T-helper 1 cell treated with Interleukin-12 subunit alpha and Interleukin-12 subunit beta and Interleukin-4 antibody, amounts not matched to agents 30 μg/mL and 1 μg/mL, for 36 hours (primary cell): ENCODE measurements at regions not wholly inside any gene's neighbourhood (a gene's known extent, or its start where the extent isn't known, plus 50 kb on each side); places are given as distances from the start of the nearest gene placed in this dataset.

Experiments
- H3K27ac Mint-ChIP-seq: one replicate; pipeline ENCODE4 v1.8.0; 2021; ENCODE audit warnings: mild to moderate bottlenecking, mixed read lengths
- H3K27me3 Mint-ChIP-seq: one replicate; pipeline ENCODE4 v1.8.0; 2021; ENCODE audit warnings: low read depth, mixed read lengths
- H3K36me3 Mint-ChIP-seq: one replicate; pipeline ENCODE4 v1.8.0; 2021; ENCODE audit warnings: low read depth, mixed read lengths
- H3K4me1 Mint-ChIP-seq: one replicate; pipeline ENCODE4 v1.8.0; 2021; ENCODE audit warnings: low read depth, mixed read lengths
- H3K4me3 Mint-ChIP-seq: one replicate; pipeline ENCODE4 v1.8.0; 2021; ENCODE audit warnings: mild to moderate bottlenecking, moderate library complexity, mixed read lengths
- H3K9me3 Mint-ChIP-seq: one replicate; pipeline ENCODE4 v1.8.0; 2021; ENCODE audit warnings: mixed read lengths

GRCh38 chr14:53350866-53351265 is 197.7 kb upstream of the DDHD1 start:
- H3K4me1 Mint-ChIP-seq = peaks cover 2% of the 10 kb centered on the region

GRCh38 chr14:53350429-53350828 is 197.3 kb upstream of the DDHD1 start:
- Mint-ChIP-seq H3K27ac (no peak overlapping the region), H3K27me3 (no peaks in the 10 kb centered on the region), H3K4me3 (no peak overlapping the region), H3K36me3 (no peaks in the 10 kb centered on the region), H3K4me1 (peaks cover under 1% of the 10 kb centered on the region), H3K9me3 (no peaks in the 10 kb centered on the region)

More at GRCh38 chr14:53350866-53351265, 197.7 kb upstream of the DDHD1 start:
- no peak overlapping the region for H3K4me3 Mint-ChIP-seq
- no peak overlapping the region for H3K27ac Mint-ChIP-seq
- no peaks in the 10 kb centered on the region for H3K9me3 Mint-ChIP-seq
- H3K27me3 Mint-ChIP-seq = no peaks in the 10 kb centered on the region
- no peaks in the 10 kb centered on the region for H3K36me3 Mint-ChIP-seq

GRCh38 chr14:53346988-53347387 is 193.9 kb upstream of the DDHD1 start:
- no peak overlapping the region for H3K27ac Mint-ChIP-seq
- H3K4me1 Mint-ChIP-seq = no peaks in the 10 kb centered on the region
- no peak overlapping the region for H3K4me3 Mint-ChIP-seq
- no peaks in the 10 kb centered on the region for H3K27me3 Mint-ChIP-seq
- no peaks in the 10 kb centered on the region for H3K36me3 Mint-ChIP-seq
- H3K9me3 Mint-ChIP-seq = no peaks in the 10 kb centered on the region

- no peaks in the 10 kb centered on the region for H3K4me1 Mint-ChIP-seq
- no peak overlapping the region for H3K27ac Mint-ChIP-seq
- no peak overlapping the region for H3K4me3 Mint-ChIP-seq
- no peaks in the 10 kb centered on the region for H3K27me3 Mint-ChIP-seq
- no peaks in the 10 kb centered on the region for H3K36me3 Mint-ChIP-seq
- H3K9me3 Mint-ChIP-seq = no peaks in the 10 kb centered on the region
Measured at GRCh38 chr14:53341324-53341723, 188.2 kb upstream of the DDHD1 start.

GRCh38 chr14:53338192-53338591 is 185.1 kb upstream of the DDHD1 start:
- Mint-ChIP-seq H3K4me1 (no peaks in the 10 kb centered on the region), H3K27me3 (no peaks in the 10 kb centered on the region), H3K9me3 (no peaks in the 10 kb centered on the region), H3K36me3 (no peaks in the 10 kb centered on the region), H3K27ac (no peak overlapping the region), H3K4me3 (no peak overlapping the region)

- Mint-ChIP-seq H3K36me3 (no peaks in the 10 kb centered on the region), H3K4me3 (no peak overlapping the region), H3K27me3 (no peaks in the 10 kb centered on the region), H3K27ac (no peak overlapping the region), H3K4me1 (no peaks in the 10 kb centered on the region), H3K9me3 (no peaks in the 10 kb centered on the region)
Measured at GRCh38 chr14:53336729-53337128, 183.6 kb upstream of the DDHD1 start.

- no peaks in the 10 kb centered on the region for H3K27me3 Mint-ChIP-seq
- H3K36me3 Mint-ChIP-seq = no peaks in the 10 kb centered on the region
- H3K27ac Mint-ChIP-seq = no peak overlapping the region
- no peak overlapping the region for H3K4me3 Mint-ChIP-seq
- no peaks in the 10 kb centered on the region for H3K9me3 Mint-ChIP-seq
- H3K4me1 Mint-ChIP-seq = no peaks in the 10 kb centered on the region
Measured at GRCh38 chr14:53333809-53334208, 180.7 kb upstream of the DDHD1 start.

GRCh38 chr14:53331921-53332320 is 178.8 kb upstream of the DDHD1 start:
- H3K4me3 Mint-ChIP-seq = no peak overlapping the region
- H3K4me1 Mint-ChIP-seq = no peaks in the 10 kb centered on the region
- no peaks in the 10 kb centered on the region for H3K36me3 Mint-ChIP-seq
- H3K9me3 Mint-ChIP-seq = no peaks in the 10 kb centered on the region
- H3K27me3 Mint-ChIP-seq = no peaks in the 10 kb centered on the region
- H3K27ac Mint-ChIP-seq = no peak overlapping the region

GRCh38 chr14:53331247-53331646 is 178.1 kb upstream of the DDHD1 start:
- H3K27me3 Mint-ChIP-seq = no peaks in the 10 kb centered on the region
- H3K36me3 Mint-ChIP-seq = no peaks in the 10 kb centered on the region
- H3K27ac Mint-ChIP-seq = no peak overlapping the region
- no peaks in the 10 kb centered on the region for H3K4me1 Mint-ChIP-seq
- no peaks in the 10 kb centered on the region for H3K9me3 Mint-ChIP-seq
- no peak overlapping the region for H3K4me3 Mint-ChIP-seq

GRCh38 chr14:53330441-53330840 is 177.3 kb upstream of the DDHD1 start:
- H3K27ac Mint-ChIP-seq = no peak overlapping the region
- H3K4me3 Mint-ChIP-seq = no peak overlapping the region
- H3K9me3 Mint-ChIP-seq = no peaks in the 10 kb centered on the region
- no peaks in the 10 kb centered on the region for H3K4me1 Mint-ChIP-seq
- no peaks in the 10 kb centered on the region for H3K27me3 Mint-ChIP-seq
- no peaks in the 10 kb centered on the region for H3K36me3 Mint-ChIP-seq

GRCh38 chr14:53328841-53329240 is 175.7 kb upstream of the DDHD1 start:
- Mint-ChIP-seq H3K4me1 (no peaks in the 10 kb centered on the region), H3K36me3 (peaks cover 1% of the 10 kb centered on the region), H3K9me3 (no peaks in the 10 kb centered on the region), H3K27me3 (no peaks in the 10 kb centered on the region), H3K4me3 (no peak overlapping the region), H3K27ac (no peak overlapping the region)

GRCh38 chr14:53327716-53328115 is 174.6 kb upstream of the DDHD1 start:
- Mint-ChIP-seq H3K36me3 (peaks cover 1% of the 10 kb centered on the region), H3K4me1 (no peaks in the 10 kb centered on the region), H3K27me3 (no peaks in the 10 kb centered on the region), H3K27ac (no peak overlapping the region), H3K9me3 (no peaks in the 10 kb centered on the region), H3K4me3 (no peak overlapping the region)

- Mint-ChIP-seq H3K4me3 (no peak overlapping the region), H3K27me3 (no peaks in the 10 kb centered on the region), H3K9me3 (peaks cover 7% of the 10 kb centered on the region), H3K36me3 (peaks cover 1% of the 10 kb centered on the region), H3K4me1 (no peaks in the 10 kb centered on the region), H3K27ac (no peak overlapping the region)
Measured at GRCh38 chr14:53325176-53325806, 172.2 kb upstream of the DDHD1 start.

GRCh38 chr14:53316504-53316903 is 163.4 kb upstream of the DDHD1 start:
- Mint-ChIP-seq H3K27me3 (no peaks in the 10 kb centered on the region), H3K4me1 (no peaks in the 10 kb centered on the region), H3K4me3 (no peak overlapping the region), H3K27ac (no peak overlapping the region), H3K9me3 (peaks cover 12% of the 10 kb centered on the region), H3K36me3 (no peaks in the 10 kb centered on the region)

- no peak overlapping the region for H3K4me3 Mint-ChIP-seq
- H3K4me1 Mint-ChIP-seq = peaks cover 11% of the 10 kb centered on the region
- H3K27me3 Mint-ChIP-seq = no peaks in the 10 kb centered on the region
- no peaks in the 10 kb centered on the region for H3K36me3 Mint-ChIP-seq
- no peak overlapping the region for H3K27ac Mint-ChIP-seq
- H3K9me3 Mint-ChIP-seq = peaks cover 18% of the 10 kb centered on the region
Measured at GRCh38 chr14:53310412-53310811, 157.3 kb upstream of the DDHD1 start.

GRCh38 chr14:53306911-53307310 is 153.8 kb upstream of the DDHD1 start:
- peaks cover 11% of the 10 kb centered on the region for H3K4me1 Mint-ChIP-seq
- no peak overlapping the region for H3K4me3 Mint-ChIP-seq
- peaks cover 8% of the 10 kb centered on the region for H3K27me3 Mint-ChIP-seq
- peaks cover 13% of the 10 kb centered on the region for H3K9me3 Mint-ChIP-seq
- no peaks in the 10 kb centered on the region for H3K36me3 Mint-ChIP-seq
- no peak overlapping the region for H3K27ac Mint-ChIP-seq
